ENCODE measurements at regions not wholly inside any gene's neighbourhood (a gene's known extent, or its start where the extent isn't known, plus 50 kb on each side); places are given as distances from the start of the nearest gene placed in this dataset.
"Not testable (repeated sequence)": the region's sequence is repeated elsewhere in the genome, so short reads cannot be mapped to it uniquely, and the experiment has no call there.

DNA sequence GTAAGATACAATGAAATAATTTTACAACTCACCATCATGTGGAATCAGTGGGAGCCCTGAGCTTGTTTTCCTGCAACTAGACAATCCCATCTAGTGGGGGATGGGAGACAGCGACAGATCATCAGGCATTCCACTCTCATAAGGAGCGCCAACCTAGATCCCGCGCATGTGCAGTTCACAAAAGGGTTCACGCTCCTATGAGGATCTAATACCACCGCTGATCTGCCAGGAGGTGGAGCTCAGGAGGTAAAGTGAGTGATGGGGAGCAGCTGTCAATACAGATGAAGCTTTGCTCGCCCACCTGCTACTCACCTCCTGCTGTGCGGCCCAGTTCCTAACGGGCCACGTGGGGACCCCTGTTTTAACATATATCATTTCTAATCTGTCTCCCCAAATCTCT, 165.7 kb upstream of the MXRA5 start:
- TF ChIP-seq, protein P1, sequence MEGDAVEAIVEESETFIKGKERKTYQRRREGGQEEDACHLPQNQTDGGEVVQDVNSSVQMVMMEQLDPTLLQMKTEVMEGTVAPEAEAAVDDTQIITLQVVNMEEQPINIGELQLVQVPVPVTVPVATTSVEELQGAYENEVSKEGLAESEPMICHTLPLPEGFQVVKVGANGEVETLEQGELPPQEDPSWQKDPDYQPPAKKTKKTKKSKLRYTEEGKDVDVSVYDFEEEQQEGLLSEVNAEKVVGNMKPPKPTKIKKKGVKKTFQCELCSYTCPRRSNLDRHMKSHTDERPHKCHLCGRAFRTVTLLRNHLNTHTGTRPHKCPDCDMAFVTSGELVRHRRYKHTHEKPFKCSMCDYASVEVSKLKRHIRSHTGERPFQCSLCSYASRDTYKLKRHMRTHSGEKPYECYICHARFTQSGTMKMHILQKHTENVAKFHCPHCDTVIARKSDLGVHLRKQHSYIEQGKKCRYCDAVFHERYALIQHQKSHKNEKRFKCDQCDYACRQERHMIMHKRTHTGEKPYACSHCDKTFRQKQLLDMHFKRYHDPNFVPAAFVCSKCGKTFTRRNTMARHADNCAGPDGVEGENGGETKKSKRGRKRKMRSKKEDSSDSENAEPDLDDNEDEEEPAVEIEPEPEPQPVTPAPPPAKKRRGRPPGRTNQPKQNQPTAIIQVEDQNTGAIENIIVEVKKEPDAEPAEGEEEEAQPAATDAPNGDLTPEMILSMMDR (IDR thresholded peaks at IDR 0.05) = not testable (repeated sequence)
- not testable (repeated sequence) for TF ChIP-seq POLR2A (IDR thresholded peaks at IDR 0.05)

All from heart left ventricle (tissue), 13 donors.